ENCODE measurements at regions not wholly inside any gene's neighbourhood (a gene's known extent, or its start where the extent isn't known, plus 50 kb on each side); places are given as distances from the start of the nearest gene placed in this dataset.

DNA sequence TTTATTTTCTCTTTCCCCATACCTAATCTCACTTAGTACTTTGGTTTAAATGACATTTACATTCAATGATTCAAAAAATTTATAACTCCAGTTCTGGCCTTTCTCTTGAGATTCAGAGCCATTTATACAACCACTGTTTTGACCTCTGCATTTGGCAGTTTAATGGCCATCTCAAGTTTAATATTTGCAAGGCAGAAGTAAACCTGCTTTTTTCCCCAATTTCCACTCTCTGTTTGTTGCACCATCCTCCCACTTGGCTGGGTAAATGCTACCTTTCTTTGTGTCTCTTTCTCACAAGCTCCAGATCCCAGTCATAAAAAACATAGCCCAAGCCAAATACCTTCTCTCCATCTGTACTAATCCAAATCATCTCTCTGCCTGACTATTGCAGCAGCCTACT lies 315.2 kb upstream of the MTPN start:
- Histone ChIP-seq H3K23ac (ENCODE audit: low read depth, low read length) (no peak overlapping the region), H2BK5ac (ENCODE audit: low read depth, low read length, poor library complexity, severe bottlenecking) (no peak overlapping the region), H3K56ac (ENCODE audit: extremely low read depth, insufficient read depth, low read length) (no peak overlapping the region), H3K27me3 (ENCODE audit: control insufficient read depth, insufficient read depth, low read length) (no peaks in the 10 kb centered on the region), H3K4ac (ENCODE audit: low read depth, low read length) (no peak overlapping the region), H2BK15ac (ENCODE audit: low read depth, low read length) (no peak overlapping the region), H2BK20ac (ENCODE audit: low read depth, low read length) (no peak overlapping the region), H3K9ac (ENCODE audit: low read depth, low read length) (no peak overlapping the region), H4K8ac (ENCODE audit: low read depth in 2 of 2, low read length in 2 of 2) (no peak overlapping the region), H2AFZ (replicated peaks; ENCODE audit: low read length, poor library complexity) (no peak overlapping the region), H4K91ac (ENCODE audit: insufficient read depth, low read depth, low read length) (no peak overlapping the region), H3K27ac (ENCODE audit: insufficient read depth, low read length) (no peak overlapping the region), H3K4me2 (ENCODE audit: low read depth, low read length) (no peak overlapping the region), H3K36me3 (ENCODE audit: control insufficient read depth, insufficient read depth, low read length) (no peaks in the 10 kb centered on the region), H2AK5ac (ENCODE audit: low read depth, low read length) (no peak overlapping the region), H2AK9ac (replicated peaks; ENCODE audit: low read depth, low read length, poor library complexity) (no peak overlapping the region), H3K4me3 (ENCODE audit: insufficient read depth, low read depth, low read length) (no peak overlapping the region), H2BK120ac (ENCODE audit: low read depth, low read length) (no peak overlapping the region), H4K5ac (ENCODE audit: low read depth, low read length) (no peak overlapping the region), H3K18ac (ENCODE audit: low read depth, low read length) (no peak overlapping the region), H3K79me1 (ENCODE audit: low read depth in 1 of 2, low read length in 2 of 2) (no peaks in the 10 kb centered on the region), H3K14ac (replicated peaks; ENCODE audit: low read depth, low read length) (no peak overlapping the region), H4K20me1 (ENCODE audit: insufficient read depth, low read length) (no peaks in the 10 kb centered on the region), H3K9me1 (ENCODE audit: insufficient read depth, low read length) (no peaks in the 10 kb centered on the region), H3K9me3 (ENCODE audit: control insufficient read depth, insufficient read depth, low read length) (no peaks in the 10 kb centered on the region), H3K4me1 (ENCODE audit: control insufficient read depth, insufficient read depth, low read length) (no peaks in the 10 kb centered on the region)
- dilution Hi-C loops (cut with HindIII; ENCODE audit: low sequenced_read_pairs, unreplicated experiment) (no loop called here), intact Hi-C loops (cut with micrococcal nuclease) (no loop called here), in situ Hi-C loops (cut with MboI; ENCODE audit: low sequenced_read_pairs) (no loop called here)
- no TSS peak for BruUV-seq (replicated peaks)
- ChIA-PET CTCF (no interaction called here), POLR2A (ENCODE audit: unreplicated experiment) (no interaction called here)
- DNase-seq (no peak), ATAC-seq (ENCODE audit: low read depth) (no peak)
- no peak for TF ChIP-seq USF2 (IDR thresholded peaks at IDR 0.05; ENCODE audit: low read depth, low read length)
- TF ChIP-seq FOS (IDR thresholded peaks at IDR 0.05; ENCODE audit: low read depth, low read length), result no peak
- TF ChIP-seq RAD21 (IDR thresholded peaks at IDR 0.05; ENCODE audit: low read length), result no peak
- TF ChIP-seq POLR2A (IDR thresholded peaks at IDR 0.05; ENCODE audit: low read depth, low read length), result no peak
- no peak for TF ChIP-seq BHLHE40 (IDR thresholded peaks at IDR 0.05; ENCODE audit: low read depth, low read length)
- TF ChIP-seq NFE2L2 (IDR thresholded peaks at IDR 0.05; ENCODE audit: low read depth, low read length), result no peak
- TF ChIP-seq ELK1 (IDR thresholded peaks at IDR 0.05; ENCODE audit: borderline replicate concordance, low read depth, low read length), result no peak
- no peak for TF ChIP-seq CTCF (conservative IDR thresholded peaks at IDR 0.05; ENCODE audit: low read depth, low read length)
- no peak for TF ChIP-seq MAZ (IDR thresholded peaks at IDR 0.05; ENCODE audit: borderline replicate concordance, low read depth, low read length)
- TF ChIP-seq CHD1 (IDR thresholded peaks at IDR 0.05; ENCODE audit: low read depth, low read length), result no peak
- TF ChIP-seq SMC3 (IDR thresholded peaks at IDR 0.05; ENCODE audit: low read depth, low read length), result no peak
- TF ChIP-seq MAFK (IDR thresholded peaks at IDR 0.05; ENCODE audit: low read depth, low read length), result no peak
- no peak for TF ChIP-seq RFX5 (IDR thresholded peaks at IDR 0.05; ENCODE audit: low read depth, low read length)
- no peak for TF ChIP-seq MXI1 (IDR thresholded peaks at IDR 0.05; ENCODE audit: borderline replicate concordance, low read depth, low read length)
- TF ChIP-seq CEBPB (IDR thresholded peaks at IDR 0.05; ENCODE audit: low read depth, low read length), result no peak
- no peak for TF ChIP-seq RCOR1 (IDR thresholded peaks at IDR 0.05; ENCODE audit: insufficient replicate concordance, low read length)
